ENCODE measurements at regions not wholly inside any gene's neighbourhood (a gene's known extent, or its start where the extent isn't known, plus 50 kb on each side); places are given as distances from the start of the nearest gene placed in this dataset.

- BruUV-seq (replicated peaks) = no TSS peak
These were observed 298.8 kb downstream of the SLCO4C1 start for GRCh38 chr5:101997235-101997634.

DNA sequence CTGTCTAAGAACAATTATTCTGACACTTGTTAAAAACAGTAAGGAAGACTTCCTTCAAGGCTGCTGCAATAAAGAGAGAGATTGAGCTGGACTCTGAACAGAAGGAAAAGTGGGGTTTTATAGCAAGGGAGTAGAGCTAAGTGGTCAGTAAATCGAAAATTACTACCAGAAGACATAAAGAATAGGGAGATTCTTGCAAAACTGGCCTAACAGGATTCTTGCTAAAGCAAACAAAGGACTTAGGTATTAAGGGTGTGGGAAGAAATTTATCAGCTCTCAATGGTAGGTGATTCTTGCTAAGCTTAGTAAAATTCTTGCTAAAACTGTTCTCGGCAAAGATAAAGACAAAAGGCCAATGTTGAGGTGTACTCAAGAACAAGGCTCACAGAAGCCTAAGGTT, 300.5 kb downstream of the SLCO4C1 start:
- Histone ChIP-seq H3K4me3 (ENCODE audit: low read depth, low read length) (no peak overlapping the region), H3K36me3 (ENCODE audit: control insufficient read depth, insufficient read depth, low read length) (no peaks in the 10 kb centered on the region), H3K9me3 (no peaks in the 10 kb centered on the region), H3K4me1 (peaks cover 33% of the 10 kb centered on the region), H3K27me3 (replicated peaks; ENCODE audit: control insufficient read depth, insufficient read depth, low read length) (no peaks in the 10 kb centered on the region)
- Mint-ChIP-seq H3K36me3 (ENCODE audit: insufficient read depth, unreplicated experiment) (peaks cover 8% of the 10 kb centered on the region), H3K27me3 (ENCODE audit: insufficient read depth, unreplicated experiment) (no peaks in the 10 kb centered on the region), H3K9me3 (ENCODE audit: unreplicated experiment) (peaks cover 26% of the 10 kb centered on the region), H3K4me1 (ENCODE audit: low read depth, unreplicated experiment) (peaks cover 37% of the 10 kb centered on the region), H3K27ac (ENCODE audit: unreplicated experiment) (peak overlapping the region; percentile 15), H3K4me3 (ENCODE audit: unreplicated experiment) (peak overlapping the region; percentile 4)
- TF ChIP-seq CTCF (IDR thresholded peaks at IDR 0.05; ENCODE audit: insufficient read depth in 1 of 2, low read depth in 1 of 2, low read length in 1 of 2, severe bottlenecking in 1 of 2, unreplicated experiment in 1 of 2) = no peak
- intact Hi-C loops (cut with micrococcal nuclease; ENCODE audit: unreplicated experiment) = loop anchor here (1.0 to 5.0 kb wide), 3 partner anchors 96 to 158 kb away; no protein-coding TSS in a partner anchor
- CTCF ChIA-PET = interaction anchor here (0.5 kb wide), 2 partner anchors 45 to 96 kb away, joined by 3 read pairs; no protein-coding TSS in a partner anchor
- POLR2A ChIA-PET = interaction anchor here (0.8 kb wide), 1 partner anchor 143 kb away, joined by 4 read pairs; no protein-coding TSS in a partner anchor
- DNase-seq = peak in 1 of 2 experiments; percentile 79
- BruUV-seq (replicated peaks) = no TSS peak

More at GRCh38 chr5:101997235-101997634, 298.8 kb downstream of the SLCO4C1 start:
- Mint-ChIP-seq H3K36me3 (ENCODE audit: insufficient read depth, unreplicated experiment) (peaks cover 8% of the 10 kb centered on the region), H3K4me3 (ENCODE audit: unreplicated experiment) (no peak overlapping the region), H3K27ac (ENCODE audit: unreplicated experiment) (peak overlapping the region; percentile 76), H3K4me1 (ENCODE audit: low read depth, unreplicated experiment) (peaks cover 37% of the 10 kb centered on the region), H3K27me3 (ENCODE audit: insufficient read depth, unreplicated experiment) (no peaks in the 10 kb centered on the region), H3K9me3 (ENCODE audit: unreplicated experiment) (peaks cover 26% of the 10 kb centered on the region)
- no peak for DNase-seq
- POLR2A ChIA-PET = no interaction called here
- Histone ChIP-seq H3K9me3 (no peaks in the 10 kb centered on the region), H3K27me3 (replicated peaks; ENCODE audit: control insufficient read depth, insufficient read depth, low read length) (no peaks in the 10 kb centered on the region), H3K4me3 (ENCODE audit: low read depth, low read length) (no peak overlapping the region), H3K36me3 (ENCODE audit: control insufficient read depth, insufficient read depth, low read length) (no peaks in the 10 kb centered on the region), H3K4me1 (peaks cover 33% of the 10 kb centered on the region)
- no peak for TF ChIP-seq CTCF (IDR thresholded peaks at IDR 0.05; ENCODE audit: insufficient read depth in 1 of 2, low read depth in 1 of 2, low read length in 1 of 2, severe bottlenecking in 1 of 2, unreplicated experiment in 1 of 2)
- CTCF ChIA-PET = no interaction called here
- intact Hi-C loops (cut with micrococcal nuclease; ENCODE audit: unreplicated experiment) = loop anchor here (5.0 kb wide), 1 partner anchor 140 kb away; no protein-coding TSS in a partner anchor

GRCh38 chr5:101991486-101991885, 304.6 kb downstream of the SLCO4C1 start:
- BruUV-seq (replicated peaks) = no TSS peak
- H3K4me1 Mint-ChIP-seq (ENCODE audit: low read depth, unreplicated experiment) = peaks cover 33% of the 10 kb centered on the region
- no peaks in the 10 kb centered on the region for H3K27me3 Mint-ChIP-seq (ENCODE audit: insufficient read depth, unreplicated experiment)
- peaks cover 26% of the 10 kb centered on the region for H3K9me3 Mint-ChIP-seq (ENCODE audit: unreplicated experiment)
- POLR2A ChIA-PET = no interaction called here
- CTCF ChIA-PET = no interaction called here
- Histone ChIP-seq H3K36me3 (ENCODE audit: control insufficient read depth, insufficient read depth, low read length) (no peaks in the 10 kb centered on the region), H3K9me3 (no peaks in the 10 kb centered on the region), H3K27me3 (replicated peaks; ENCODE audit: control insufficient read depth, insufficient read depth, low read length) (no peaks in the 10 kb centered on the region), H3K4me1 (peaks cover 25% of the 10 kb centered on the region), H3K4me3 (ENCODE audit: low read depth, low read length) (no peak overlapping the region)
- no peak for DNase-seq
- no peak overlapping the region for H3K27ac Mint-ChIP-seq (ENCODE audit: unreplicated experiment)
- TF ChIP-seq CTCF (IDR thresholded peaks at IDR 0.05; ENCODE audit: insufficient read depth in 1 of 2, low read depth in 1 of 2, low read length in 1 of 2, severe bottlenecking in 1 of 2, unreplicated experiment in 1 of 2) = no peak
- peaks cover 8% of the 10 kb centered on the region for H3K36me3 Mint-ChIP-seq (ENCODE audit: insufficient read depth, unreplicated experiment)
- no peak overlapping the region for H3K4me3 Mint-ChIP-seq (ENCODE audit: unreplicated experiment)
- intact Hi-C loops (cut with micrococcal nuclease; ENCODE audit: unreplicated experiment) = no loop called here
